ENCODE measurements at regions not wholly inside any gene's neighbourhood (a gene's known extent, or its start where the extent isn't known, plus 50 kb on each side); places are given as distances from the start of the nearest gene placed in this dataset.

DNA sequence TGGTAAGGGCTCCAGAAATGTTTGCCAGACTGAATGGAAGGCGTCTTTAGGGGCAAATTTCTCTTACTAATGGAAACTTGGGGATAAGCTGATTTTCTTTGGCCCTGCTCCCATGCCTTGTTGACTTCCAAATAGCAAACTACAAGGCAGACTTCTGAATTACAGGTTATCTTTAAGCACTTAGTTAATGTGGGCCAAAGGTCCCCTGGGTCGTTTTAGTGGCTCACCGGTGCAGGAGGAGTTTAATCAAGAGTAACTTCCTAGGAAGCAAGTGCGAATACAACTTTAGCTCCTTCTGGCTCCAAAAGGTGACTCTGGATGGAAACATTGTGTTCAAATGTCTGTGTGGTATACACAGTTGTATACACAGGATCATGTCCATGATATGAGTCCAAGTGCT lies 323.6 kb downstream of the SLITRK2 start:
- no peak for DNase-seq
- intact Hi-C loops (cut with DNase I), result no loop called here

- DNase-seq, result no peak
- intact Hi-C loops (cut with DNase I), result no loop called here
These were observed 326.4 kb downstream of the SLITRK2 start for GRCh38 chrX:146144039-146144438.

DNA sequence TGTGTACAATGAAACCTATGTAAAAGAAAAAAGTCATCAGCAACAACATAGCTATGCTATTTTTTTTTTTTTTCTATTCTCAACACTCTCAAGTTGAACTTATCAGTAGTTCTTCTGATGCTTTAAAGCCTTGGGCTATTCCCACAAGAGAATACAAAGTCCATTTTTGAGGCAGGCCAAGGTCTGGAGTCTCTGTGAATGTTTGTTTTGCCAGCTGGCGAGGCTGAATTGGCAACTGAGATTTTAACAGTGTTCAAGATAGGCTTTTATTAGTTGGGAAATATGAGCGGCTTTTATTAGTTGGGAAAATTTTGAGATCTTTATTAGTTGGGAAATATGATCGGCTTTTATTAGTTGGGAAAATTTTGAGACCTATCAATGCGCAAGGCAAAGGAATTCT lies 336.6 kb downstream of the SLITRK2 start:
- intact Hi-C loops (cut with DNase I), result no loop called here
- DNase-seq, result no peak

GRCh38 chrX:146160443-146161203 lies 343.0 kb downstream of the SLITRK2 start:
- DNase-seq, result no peak
- intact Hi-C loops (cut with DNase I), result no loop called here

DNA sequence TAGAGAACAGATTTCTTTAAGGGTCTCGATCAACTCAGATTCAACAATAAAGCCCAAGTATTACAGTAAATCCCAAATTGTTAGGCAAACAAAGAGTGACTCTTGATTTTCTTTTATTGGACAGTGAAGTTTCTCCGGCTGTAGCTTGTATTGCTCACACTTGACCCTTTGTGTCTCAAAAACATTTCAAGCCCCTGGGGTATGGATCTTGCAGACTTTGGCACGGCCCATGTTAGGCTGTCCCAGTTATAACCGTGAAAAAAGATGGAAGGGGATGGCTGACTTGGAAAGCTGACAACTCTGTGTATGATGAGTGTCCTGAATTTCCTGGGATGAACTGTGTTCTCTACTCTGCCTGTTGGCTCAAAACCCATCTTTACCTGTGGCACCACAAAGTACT lies 356.1 kb downstream of the SLITRK2 start:
- DNase-seq, result no peak
- intact Hi-C loops (cut with DNase I), result no loop called here

GRCh38 chrX:146181858-146182257 lies 364.2 kb downstream of the SLITRK2 start:
- intact Hi-C loops (cut with DNase I), result no loop called here
- no peak for DNase-seq

DNA sequence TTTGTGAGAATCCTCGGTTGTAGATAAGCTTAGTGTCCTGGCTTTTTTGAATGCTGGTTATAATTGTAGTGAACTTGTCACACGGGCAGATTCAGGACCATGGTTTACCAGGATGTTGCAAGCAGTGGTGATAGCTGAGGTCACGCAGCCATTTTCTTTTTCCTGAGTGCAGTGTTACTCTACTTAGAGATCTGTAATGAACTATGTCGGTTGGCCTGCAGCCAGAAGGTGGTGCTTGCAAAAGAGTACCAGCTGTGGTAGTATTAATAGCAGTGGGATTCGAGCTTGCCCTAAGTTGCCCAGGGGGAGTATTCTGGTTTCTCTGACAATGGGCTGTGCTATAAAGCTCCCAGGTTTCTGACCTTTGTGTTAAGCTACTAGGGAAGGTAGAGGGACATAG lies 368.9 kb downstream of the SLITRK2 start:
- intact Hi-C loops (cut with DNase I), result no loop called here
- no peak for DNase-seq

- no peak for DNase-seq
- intact Hi-C loops (cut with DNase I), result no loop called here
These were observed 371.7 kb downstream of the SLITRK2 start for GRCh38 chrX:146189371-146189770.

DNA sequence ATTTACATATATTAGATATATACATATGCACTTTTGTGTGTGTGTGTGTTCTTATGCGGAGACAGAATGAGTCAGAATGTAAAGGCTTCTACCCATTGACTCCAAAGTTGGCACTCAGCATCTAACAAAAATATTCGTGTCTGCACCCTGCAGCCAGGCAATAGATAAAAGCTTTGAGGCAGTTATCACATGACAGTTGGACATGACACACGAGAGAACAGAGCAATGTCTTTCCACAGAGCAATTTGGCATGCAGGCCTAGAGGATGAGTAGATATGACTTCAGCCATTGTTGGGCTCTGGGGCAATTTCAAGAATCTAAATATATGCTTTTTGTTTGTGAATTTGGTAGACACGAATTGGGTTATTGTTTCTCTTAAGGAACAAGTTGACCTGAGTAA lies 391.2 kb downstream of the SLITRK2 start:
- intact Hi-C loops (cut with DNase I), result no loop called here
- DNase-seq, result no peak

GRCh38 chrX:146224442-146224841 lies 406.8 kb downstream of the SLITRK2 start:
- DNase-seq, result no peak
- intact Hi-C loops (cut with DNase I), result no loop called here

DNA sequence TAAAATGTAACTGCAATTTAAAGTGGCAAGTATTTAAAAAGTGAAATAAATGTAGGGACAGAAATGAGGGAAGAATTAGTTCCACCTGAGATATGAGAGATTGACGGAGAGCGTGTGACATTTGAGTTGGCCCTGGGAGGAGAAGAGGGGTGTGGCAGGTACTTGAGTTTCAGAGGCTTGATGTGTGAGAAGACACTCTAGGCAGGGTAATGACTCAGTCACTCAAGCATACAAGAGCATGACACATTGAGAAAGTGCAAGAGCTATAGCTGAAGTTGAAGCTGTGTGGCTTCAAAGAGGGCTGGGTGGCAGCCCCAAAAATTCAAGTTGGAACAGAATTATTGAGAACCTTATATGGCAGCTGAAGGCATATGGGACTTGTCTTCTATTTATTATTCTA lies 420.5 kb downstream of the SLITRK2 start:
- DNase-seq, result no peak
- intact Hi-C loops (cut with DNase I), result no loop called here

DNA sequence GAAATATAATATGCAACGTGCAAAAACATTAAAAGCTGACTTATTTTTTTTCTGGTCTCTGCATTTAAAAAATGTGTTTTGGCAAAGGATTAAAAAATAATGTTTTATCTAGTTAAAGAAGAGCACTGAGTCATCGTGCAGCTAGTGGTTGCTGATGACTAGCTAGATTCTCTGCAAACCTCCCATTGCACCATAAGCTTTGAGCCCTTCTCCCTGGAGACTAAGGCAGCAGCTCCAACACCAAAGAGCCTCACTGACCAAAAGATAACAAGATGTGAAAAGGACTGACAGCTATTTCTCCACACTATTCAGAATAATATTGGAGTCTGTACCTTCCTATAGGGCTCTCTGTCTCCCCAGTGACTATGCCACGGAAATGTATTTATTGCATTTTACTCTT lies 424.3 kb downstream of the SLITRK2 start:
- DNase-seq, result no peak
- intact Hi-C loops (cut with DNase I), result no loop called here

- DNase-seq, result no peak
- intact Hi-C loops (cut with DNase I), result no loop called here
These were observed 425.4 kb downstream of the SLITRK2 start for GRCh38 chrX:146243041-146243440.

GRCh38 chrX:146259207-146259606 lies 441.6 kb downstream of the SLITRK2 start:
- intact Hi-C loops (cut with DNase I), result no loop called here
- no peak for DNase-seq

- DNase-seq, result peak in 5 of 10 donors; percentile 3 to 82 (median 28)
- intact Hi-C loops (cut with DNase I), result no loop called here
These were observed 447.2 kb downstream of the SLITRK2 start for GRCh38 chrX:146264763-146265375.

DNA sequence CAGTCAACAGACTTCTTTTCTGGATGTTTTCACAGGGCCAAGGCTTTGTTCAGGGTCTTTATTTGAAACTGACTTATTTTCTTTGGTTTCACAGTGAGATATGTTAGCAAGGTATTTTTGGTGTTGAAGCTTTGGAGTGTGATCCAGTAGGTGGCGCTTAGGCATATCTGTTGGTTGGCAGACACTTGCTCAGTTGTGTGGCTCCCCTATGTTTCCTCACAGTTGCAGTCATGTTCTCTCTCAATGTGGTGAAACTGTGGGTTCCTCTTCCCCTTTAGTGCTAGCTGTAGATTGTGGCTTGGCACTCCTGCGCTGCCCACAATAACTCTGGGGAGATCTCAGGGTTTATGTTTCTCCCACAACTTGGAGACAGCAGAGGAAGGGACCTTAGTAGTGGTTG lies 460.8 kb downstream of the SLITRK2 start:
- intact Hi-C loops (cut with DNase I), result no loop called here
- DNase-seq, result no peak
